ENCODE measurements at regions not wholly inside any gene's neighbourhood (a gene's known extent, or its start where the extent isn't known, plus 50 kb on each side); places are given as distances from the start of the nearest gene placed in this dataset.

DNA sequence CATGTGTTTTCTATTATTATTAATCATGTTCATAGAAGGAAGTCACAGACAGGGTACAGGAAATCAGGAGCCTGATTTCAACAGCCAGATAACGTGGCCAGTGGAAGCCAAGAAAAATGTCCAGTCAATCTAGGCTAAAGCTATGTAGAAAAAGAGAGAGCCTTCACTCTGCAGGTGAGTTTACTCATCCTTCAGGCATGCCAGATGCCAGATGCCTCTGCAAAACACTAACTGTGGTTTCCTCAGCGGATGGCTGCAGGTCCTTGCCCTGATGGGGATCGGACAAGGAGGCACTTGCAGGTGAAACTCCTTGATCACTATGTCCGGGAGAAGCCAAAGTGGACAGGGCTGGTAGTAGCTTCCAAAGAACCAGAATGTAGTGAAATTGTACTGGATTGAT, 962.3 kb upstream of the RAG2 start:
- no peak for DNase-seq (ENCODE audit: low read depth, low spot score)
- no peak for TF ChIP-seq CTCF (IDR thresholded peaks at IDR 0.05; ENCODE audit: low read depth, low read length)
- H3K4me3 ChIP-seq (ENCODE audit: low read depth, low read length), result no peak overlapping the region
- POLR2A ChIA-PET, result no interaction called here
- H3K9me3 ChIP-seq (ENCODE audit: control insufficient read depth, insufficient read depth, low read length), result no peaks in the 10 kb centered on the region
- no peak overlapping the region for H3K27ac ChIP-seq (ENCODE audit: low read depth, low read length)
- CTCF ChIA-PET, result interaction anchor here (1.1 kb wide), 1 partner anchor 8 kb away, joined by 3 read pairs; no protein-coding TSS in a partner anchor
- no peaks in the 10 kb centered on the region for H3K27me3 ChIP-seq (ENCODE audit: control insufficient read depth, insufficient read depth, low read length)

GRCh38 chr11:37558619-37559210, 960.7 kb upstream of the RAG2 start:
- no peak overlapping the region for H3K27ac ChIP-seq (ENCODE audit: low read depth, low read length)
- no peaks in the 10 kb centered on the region for H3K9me3 ChIP-seq (ENCODE audit: control insufficient read depth, insufficient read depth, low read length)
- no peak for DNase-seq (ENCODE audit: low read depth, low spot score)
- no peak overlapping the region for H3K4me3 ChIP-seq (ENCODE audit: low read depth, low read length)
- CTCF ChIA-PET, result no interaction called here
- TF ChIP-seq CTCF (IDR thresholded peaks at IDR 0.05; ENCODE audit: low read depth, low read length), result no peak
- no peaks in the 10 kb centered on the region for H3K27me3 ChIP-seq (ENCODE audit: control insufficient read depth, insufficient read depth, low read length)
- POLR2A ChIA-PET, result no interaction called here

GRCh38 chr11:37557990-37558389, 960.0 kb upstream of the RAG2 start:
- CTCF ChIA-PET, result no interaction called here
- no peak for DNase-seq (ENCODE audit: low read depth, low spot score)

DNA sequence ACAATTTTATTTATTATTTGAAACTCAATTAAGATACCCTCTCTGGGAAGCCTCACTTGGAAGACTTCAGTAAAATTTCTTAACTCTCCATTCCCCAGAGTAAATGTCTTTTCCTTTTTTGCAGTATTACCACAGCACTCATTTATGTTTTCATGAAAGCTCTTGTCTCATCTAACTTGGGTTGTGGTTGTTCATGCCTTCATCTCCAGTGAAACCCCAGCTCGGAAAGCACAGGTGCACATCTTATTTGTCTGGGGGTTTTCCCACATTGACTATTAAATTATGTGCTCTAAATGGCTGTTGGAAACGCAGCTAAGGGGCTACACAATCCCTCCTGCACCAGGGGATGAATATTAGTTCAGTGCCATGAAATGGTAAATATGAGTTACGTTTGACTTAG, 954.2 kb upstream of the RAG2 start:
- Histone ChIP-seq H3K27ac (ENCODE audit: low read depth, low read length) (no peak overlapping the region), H3K4me3 (ENCODE audit: low read depth, low read length) (no peak overlapping the region), H3K9me3 (ENCODE audit: control insufficient read depth, insufficient read depth, low read length) (no peaks in the 10 kb centered on the region), H3K27me3 (ENCODE audit: control insufficient read depth, insufficient read depth, low read length) (no peaks in the 10 kb centered on the region)
- DNase-seq (ENCODE audit: low read depth, low spot score), result no peak
- ChIA-PET POLR2A (no interaction called here), CTCF (interaction anchor here (1.1 kb wide), 1 partner anchor 8 kb away, joined by 3 read pairs; no protein-coding TSS in a partner anchor)
- no peak for TF ChIP-seq CTCF (IDR thresholded peaks at IDR 0.05; ENCODE audit: low read depth, low read length)

More at GRCh38 chr11:37557990-37558389, 960.0 kb upstream of the RAG2 start:
- H3K4me3 ChIP-seq (ENCODE audit: low read depth, low read length), result no peak overlapping the region
- POLR2A ChIA-PET, result no interaction called here
- no peaks in the 10 kb centered on the region for H3K27me3 ChIP-seq (ENCODE audit: control insufficient read depth, insufficient read depth, low read length)
- no peak overlapping the region for H3K27ac ChIP-seq (ENCODE audit: low read depth, low read length)
- no peak for TF ChIP-seq CTCF (IDR thresholded peaks at IDR 0.05; ENCODE audit: low read depth, low read length)
- H3K9me3 ChIP-seq (ENCODE audit: control insufficient read depth, insufficient read depth, low read length), result no peaks in the 10 kb centered on the region

GRCh38 chr11:37544491-37544890, 946.5 kb upstream of the RAG2 start:
- POLR2A ChIA-PET, result no interaction called here
- Histone ChIP-seq H3K4me3 (ENCODE audit: low read depth, low read length) (no peak overlapping the region), H3K27ac (ENCODE audit: low read depth, low read length) (no peak overlapping the region), H3K9me3 (ENCODE audit: control insufficient read depth, insufficient read depth, low read length) (no peaks in the 10 kb centered on the region), H3K27me3 (ENCODE audit: control insufficient read depth, insufficient read depth, low read length) (no peaks in the 10 kb centered on the region)
- no peak for TF ChIP-seq CTCF (IDR thresholded peaks at IDR 0.05; ENCODE audit: low read depth, low read length)
- DNase-seq (ENCODE audit: low read depth, low spot score), result no peak
- CTCF ChIA-PET, result interaction anchor here (0.5 kb wide), 1 partner anchor 171 kb away, joined by 4 read pairs; no protein-coding TSS in a partner anchor
